A549 (cell line): ENCODE measurements at regions not wholly inside any gene's neighbourhood (a gene's known extent, or its start where the extent isn't known, plus 50 kb on each side); places are given as distances from the start of the nearest gene placed in this dataset.

ENCODE experiments used
- ATAC-seq, 2 experiments: fragments of 200-7000 bp in 1 of 2; fragments of >200 bp in 1 of 2; cut with Nextera tagmentation in 1 of 2; cut with Tn5 transposase in 1 of 2; 3 replicates each; pipeline versions ENCODE4 v1.8.0 to v1.9.1; 2018 to 2020; ENCODE audit warnings: mild to moderate bottlenecking in 1 of 2, moderate library complexity in 1 of 2
- CTCF ChIA-PET: fragments of 300-600 bp; sonication (Branson Sonifier 250); formaldehyde crosslinking; extraction: SDS; loops from one replicate; lab custom pipeline; 2021; ENCODE audit warnings: antibody characterized with exemption, inconsistent platforms; lab: Yijun Ruan, JAX
- POLR2A ChIA-PET: fragments of 350-600 bp; formaldehyde crosslinking; extraction: SDS; loops from one replicate; lab custom pipeline; 2021; ENCODE audit warnings: antibody characterized with exemption, inconsistent platforms; lab: Yijun Ruan, JAX
- DNase-seq, 2 experiments: peaks; one replicate each; pipeline versions ENCODE4 v3.0.0 to v3.0.0-alpha.2; 2011 to 2016; ENCODE audit warnings: low read depth in 1 of 2, low spot score in 1 of 2
- FAIRE-seq: peaks from 2 replicates; lab custom pipeline; 2011; peaks lifted over from hg19 to GRCh38; lab: Jason Lieb, UNC
- H3K27ac ChIP-seq, 2 experiments: fragments of >200 bp; sonication (Bioruptor Twin); formaldehyde crosslinking; 3 replicates each; pipeline ENCODE4 v1.5.1; 2016 to 2017
- H3K4me1 ChIP-seq: fragments of >200 bp; sonication (Bioruptor Twin); formaldehyde crosslinking; 3 replicates; pipeline ENCODE4 v1.6.1; 2016
- H3K4me2 ChIP-seq: fragments of >200 bp; sonication (Bioruptor Twin); formaldehyde crosslinking; 3 replicates; pipeline ENCODE4 v1.6.1; 2016
- H3K4me3 ChIP-seq: fragments of >200 bp; sonication (Bioruptor Twin); formaldehyde crosslinking; 3 replicates; pipeline ENCODE4 v1.5.1; 2016
- H3K9me3 ChIP-seq: fragments of >200 bp; sonication (Bioruptor Twin); formaldehyde crosslinking; 3 replicates; pipeline ENCODE4 v1.6.1; 2016
- ATOH8 ChIP-seq: fragments of 250-450 bp; sonication (Bioruptor Pico); IDR thresholded peaks from 2 replicates; pipeline ENCODE4 v1.5.0; 2020; ENCODE audit warnings: low read depth, mild to moderate bottlenecking, moderate library complexity
- BHLHE40 ChIP-seq: IDR thresholded peaks from 2 replicates; pipeline ENCODE4 v1.6.1; 2012; ENCODE audit warnings: low read depth, low read length, inconsistent platforms
- EHMT2 ChIP-seq: fragments of 200-600 bp; sonication (generic); IDR thresholded peaks from 2 replicates; pipeline ENCODE4 v1.6.1; 2016; ENCODE audit warnings: antibody characterized with exemption, low read depth, mild to moderate bottlenecking, moderate library complexity
- ELK1 ChIP-seq: fragments of 150-350 bp; IDR thresholded peaks from 2 replicates; pipeline ENCODE4 v1.6.1; 2014; ENCODE audit warnings: low read depth, mild to moderate bottlenecking, low read length
- FOSL2 ChIP-seq, 2 experiments: fragments of 450-650 bp in 1 of 2; fragments of >200 bp in 1 of 2; sonication (Bioruptor Twin) in 1 of 2; formaldehyde crosslinking; IDR thresholded peaks; 2 replicates each; pipeline versions ENCODE4 v1.5.0 to v1.6.1; 2016 to 2020; ENCODE audit warnings: mild to moderate bottlenecking in 1 of 2, moderate library complexity in 1 of 2
- FOXS1 ChIP-seq: fragments of 250-450 bp; sonication (Bioruptor Pico); IDR thresholded peaks from 2 replicates; pipeline ENCODE4 v1.5.0; 2020; ENCODE audit warnings: mild to moderate bottlenecking, moderate library complexity
- GATA3 ChIP-seq: IDR thresholded peaks from 2 replicates; pipeline ENCODE4 v1.6.1; 2012; ENCODE audit warnings: borderline replicate concordance
- HOXA7 ChIP-seq: fragments of 250-450 bp; sonication (Bioruptor Pico); IDR thresholded peaks from 2 replicates; pipeline ENCODE4 v1.5.0; 2020; ENCODE audit warnings: mild to moderate bottlenecking, moderate library complexity
- HOXB5 ChIP-seq: fragments of 250-450 bp; sonication (Bioruptor Pico); IDR thresholded peaks from 2 replicates; pipeline ENCODE4 v1.5.0; 2020; ENCODE audit warnings: mild to moderate bottlenecking, moderate library complexity
- JUNB ChIP-seq: fragments of >200 bp; sonication (Bioruptor Twin); formaldehyde crosslinking; IDR thresholded peaks from 2 replicates; pipeline ENCODE4 v1.6.1; 2016
- KDM1A ChIP-seq: fragments of 200-600 bp; sonication (generic); IDR thresholded peaks from 2 replicates; pipeline ENCODE4 v1.6.1; 2016; ENCODE audit warnings: low read depth, mild to moderate bottlenecking
- MAX ChIP-seq: IDR thresholded peaks from 2 replicates; pipeline ENCODE4 v1.6.1; 2012
- MAZ ChIP-seq: fragments of 150-350 bp; IDR thresholded peaks from 2 replicates; pipeline ENCODE4 v1.6.1; 2014; ENCODE audit warnings: antibody characterized with exemption, low read depth, low read length, borderline replicate concordance
- NFE2L2 ChIP-seq: fragments of 150-350 bp; conservative IDR thresholded peaks from 2 replicates; pipeline ENCODE4 v1.6.1; 2014; ENCODE audit warnings: low read length
- NR3C1 ChIP-seq: fragments of >200 bp; sonication (Bioruptor Twin); formaldehyde crosslinking; IDR thresholded peaks from 3 replicates; pipeline ENCODE4 v1.6.1; 2017
- PHF8 ChIP-seq: fragments of 200-600 bp; sonication (generic); IDR thresholded peaks from 2 replicates; pipeline ENCODE4 v1.6.1; 2016; ENCODE audit warnings: low read depth, mild to moderate bottlenecking, antibody characterized with exemption, moderate library complexity, borderline replicate concordance
- POLR2A ChIP-seq: IDR thresholded peaks from 2 replicates; pipeline ENCODE4 v1.6.1; 2012; ENCODE audit warnings: mild to moderate bottlenecking, low read length
- POLR2AphosphoS2 ChIP-seq: conservative IDR thresholded peaks from 2 replicates; pipeline ENCODE4 v1.6.1; 2012; ENCODE audit warnings: low read length, improper control_type of control experiment, inconsistent platforms
- SMC3 ChIP-seq: fragments of >200 bp; sonication (Bioruptor Twin); formaldehyde crosslinking; IDR thresholded peaks from 3 replicates; pipeline ENCODE4 v1.6.1; 2018; ENCODE audit warnings: inconsistent platforms
- SREBF2 ChIP-seq: fragments of 450-650 bp; IDR thresholded peaks from 2 replicates; pipeline ENCODE4 v1.6.1; 2014; ENCODE audit warnings: mild to moderate bottlenecking, moderate library complexity
- TFCP2L1 ChIP-seq: fragments of 250-450 bp; sonication (Bioruptor Pico); IDR thresholded peaks from 2 replicates; pipeline ENCODE4 v1.5.0; 2021; ENCODE audit warnings: mild to moderate bottlenecking
- TP53 ChIP-seq: fragments of 250-450 bp; sonication (Bioruptor Pico); IDR thresholded peaks from 2 replicates; pipeline ENCODE4 v1.5.0; 2021; ENCODE audit warnings: mild to moderate bottlenecking, moderate library complexity
- ZC3H11A ChIP-seq: fragments of 450-650 bp; IDR thresholded peaks from 2 replicates; pipeline ENCODE4 v1.6.1; 2014; ENCODE audit warnings: antibody characterized with exemption, mild to moderate bottlenecking
- ZFP36 ChIP-seq: fragments of 450-650 bp; IDR thresholded peaks from 2 replicates; pipeline ENCODE4 v1.6.1; 2014; ENCODE audit warnings: borderline replicate concordance; ENCODE audit not compliant: partially characterized antibody
- WGBS: methylation state at CpG from one replicate; pipeline ENCODE4 v1.1.6; 2017; ENCODE audit errors: missing lambda C conversion rate; 5-methylcytosine and 5-hydroxymethylcytosine counted together
- TF ChIP-seq, protein P1 (sequence below): IDR thresholded peaks from 2 replicates; pipeline ENCODE4 v1.6.1; 2012; ENCODE audit warnings: low read depth, borderline replicate concordance
- TF ChIP-seq, protein P2 (sequence below): fragments of >200 bp; sonication (Bioruptor Twin); formaldehyde crosslinking; IDR thresholded peaks from 2 replicates; pipeline ENCODE4 v1.6.1; 2016
- TF ChIP-seq, protein P3 (sequence below): fragments of 450-650 bp; IDR thresholded peaks from 2 replicates; pipeline ENCODE4 v1.6.1; 2014; ENCODE audit warnings: antibody characterized with exemption
- TF ChIP-seq, protein P4 (sequence below): fragments of 250-450 bp; sonication (Bioruptor Pico); IDR thresholded peaks from 2 replicates; pipeline ENCODE4 v1.5.0; 2021; ENCODE audit warnings: mild to moderate bottlenecking, moderate library complexity, borderline replicate concordance

GRCh38 chr5:114166081-114166480, 195.8 kb upstream of the KCNN2 start:
- Histone ChIP-seq H3K4me3 (no peak overlapping the region), H3K4me1 (no peaks in the 10 kb centered on the region), H3K4me2 (no peak overlapping the region), H3K9me3 (no peaks in the 10 kb centered on the region), H3K27ac (no peak overlapping the region)
- TF ChIP-seq PHF8 (no peak), BHLHE40 (no peak), HOXB5 (CRISPR knock-in tag) (no peak)
- ATAC-seq (no peak), DNase-seq (no peak), FAIRE-seq (no peak)
- ChIA-PET POLR2A (no interaction called here), CTCF (no interaction called here)
- WGBS, result 41% methylated on average over 5 of the region's 5 CpGs

DNA sequence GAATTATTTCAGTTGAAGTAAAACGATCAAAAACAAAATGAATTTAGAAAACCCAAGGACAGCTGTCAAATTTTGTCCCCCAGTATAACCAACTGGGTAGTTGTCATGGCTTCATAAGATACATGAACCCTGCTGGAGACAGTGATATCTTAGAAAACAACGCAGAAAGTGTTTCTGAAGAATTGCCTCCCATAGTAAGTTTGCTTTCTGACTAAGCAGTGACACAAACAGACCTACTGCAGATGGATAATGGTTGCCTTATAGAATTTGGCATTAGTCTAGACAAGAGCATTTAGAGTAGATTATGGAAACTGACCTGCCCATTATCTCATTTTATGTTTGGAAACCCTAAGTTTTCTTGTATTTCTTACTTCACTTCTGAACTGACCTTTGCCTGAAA, 187.7 kb upstream of the KCNN2 start:
- Histone ChIP-seq H3K4me1 (no peaks in the 10 kb centered on the region), H3K4me3 (no peak overlapping the region), H3K4me2 (no peak overlapping the region), H3K27ac (no peak overlapping the region), H3K9me3 (peaks cover 7% of the 10 kb centered on the region; the same call in 2 of the 3 replicates)
- ChIA-PET CTCF (no interaction called here), POLR2A (no interaction called here)
- no peak for ATAC-seq
- WGBS, result 13% methylated on average over 2 of the region's 2 CpGs
- no peak for TF ChIP-seq JUNB
- TF ChIP-seq SREBF2, result no peak
- TF ChIP-seq, protein P1, sequence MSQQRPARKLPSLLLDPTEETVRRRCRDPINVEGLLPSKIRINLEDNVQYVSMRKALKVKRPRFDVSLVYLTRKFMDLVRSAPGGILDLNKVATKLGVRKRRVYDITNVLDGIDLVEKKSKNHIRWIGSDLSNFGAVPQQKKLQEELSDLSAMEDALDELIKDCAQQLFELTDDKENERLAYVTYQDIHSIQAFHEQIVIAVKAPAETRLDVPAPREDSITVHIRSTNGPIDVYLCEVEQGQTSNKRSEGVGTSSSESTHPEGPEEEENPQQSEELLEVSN, result no peak
- TF ChIP-seq GATA3, result no peak
- TF ChIP-seq POLR2AphosphoS2, result no peak
- TF ChIP-seq ELK1, result no peak
- TF ChIP-seq, protein P2, sequence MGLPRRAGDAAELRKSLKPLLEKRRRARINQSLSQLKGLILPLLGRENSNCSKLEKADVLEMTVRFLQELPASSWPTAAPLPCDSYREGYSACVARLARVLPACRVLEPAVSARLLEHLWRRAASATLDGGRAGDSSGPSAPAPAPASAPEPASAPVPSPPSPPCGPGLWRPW, result no peak
- TF ChIP-seq, protein P3, sequence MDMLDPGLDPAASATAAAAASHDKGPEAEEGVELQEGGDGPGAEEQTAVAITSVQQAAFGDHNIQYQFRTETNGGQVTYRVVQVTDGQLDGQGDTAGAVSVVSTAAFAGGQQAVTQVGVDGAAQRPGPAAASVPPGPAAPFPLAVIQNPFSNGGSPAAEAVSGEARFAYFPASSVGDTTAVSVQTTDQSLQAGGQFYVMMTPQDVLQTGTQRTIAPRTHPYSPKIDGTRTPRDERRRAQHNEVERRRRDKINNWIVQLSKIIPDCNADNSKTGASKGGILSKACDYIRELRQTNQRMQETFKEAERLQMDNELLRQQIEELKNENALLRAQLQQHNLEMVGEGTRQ, result no peak
- no peak for TF ChIP-seq SMC3
- TF ChIP-seq POLR2A, result no peak
- TF ChIP-seq HOXA7, result no peak
- no peak for TF ChIP-seq ATOH8 (CRISPR knock-in tag)
- FAIRE-seq, result no peak
- DNase-seq, result no peak

DNA sequence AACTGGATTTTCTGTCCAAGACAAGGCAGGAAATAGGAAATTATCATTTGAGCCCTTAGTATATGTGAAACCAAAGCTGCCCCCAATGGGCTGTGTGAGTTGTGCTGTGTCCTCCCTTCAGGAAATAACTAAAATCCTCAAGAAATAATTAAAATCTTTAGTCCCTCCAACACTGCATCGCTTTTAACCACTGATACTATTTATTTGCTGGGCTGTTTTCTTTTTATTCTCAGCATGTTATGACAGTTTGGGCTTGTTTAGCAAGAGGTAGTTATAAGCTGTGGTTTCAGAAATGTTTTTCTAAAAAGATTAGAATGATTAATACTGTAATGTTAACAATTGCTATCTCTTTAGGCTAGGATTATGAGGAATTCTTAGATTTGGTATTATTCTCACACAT, 187.0 kb upstream of the KCNN2 start:
- DNase-seq (no peak), ATAC-seq (no peak), FAIRE-seq (no peak)
- 19% methylated on average over 1 of the region's 1 CpG for WGBS
- H3K27ac ChIP-seq, result no peak overlapping the region
- POLR2A ChIA-PET, result no interaction called here
- H3K4me1 ChIP-seq, result no peaks in the 10 kb centered on the region
- CTCF ChIA-PET, result no interaction called here
- no peak overlapping the region for H3K4me3 ChIP-seq
- H3K4me2 ChIP-seq, result no peak overlapping the region
- H3K9me3 ChIP-seq, result peaks cover 7% of the 10 kb centered on the region; the same call in 2 of the 3 replicates
- TF ChIP-seq NR3C1, result no peak
- TF ChIP-seq EHMT2, result no peak
- no peak for TF ChIP-seq GATA3
- no peak for TF ChIP-seq SREBF2
- no peak for TF ChIP-seq FOSL2 (IDR thresholded peaks at IDR 0.05)
- no peak for TF ChIP-seq FOSL2 (CRISPR knock-in tag; IDR thresholded peaks at IDR 0.05)
- TF ChIP-seq ELK1, result no peak
- TF ChIP-seq, protein P4, sequence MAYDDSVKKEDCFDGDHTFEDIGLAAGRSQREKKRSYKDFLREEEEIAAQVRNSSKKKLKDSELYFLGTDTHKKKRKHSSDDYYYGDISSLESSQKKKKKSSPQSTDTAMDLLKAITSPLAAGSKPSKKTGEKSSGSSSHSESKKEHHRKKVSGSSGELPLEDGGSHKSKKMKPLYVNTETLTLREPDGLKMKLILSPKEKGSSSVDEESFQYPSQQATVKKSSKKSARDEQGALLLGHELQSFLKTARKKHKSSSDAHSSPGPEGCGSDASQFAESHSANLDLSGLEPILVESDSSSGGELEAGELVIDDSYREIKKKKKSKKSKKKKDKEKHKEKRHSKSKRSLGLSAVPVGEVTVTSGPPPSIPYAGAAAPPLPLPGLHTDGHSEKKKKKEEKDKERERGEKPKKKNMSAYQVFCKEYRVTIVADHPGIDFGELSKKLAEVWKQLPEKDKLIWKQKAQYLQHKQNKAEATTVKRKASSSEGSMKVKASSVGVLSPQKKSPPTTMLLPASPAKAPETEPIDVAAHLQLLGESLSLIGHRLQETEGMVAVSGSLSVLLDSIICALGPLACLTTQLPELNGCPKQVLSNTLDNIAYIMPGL (CRISPR knock-in tag), result no peak
- TF ChIP-seq KDM1A, result no peak
- no peak for TF ChIP-seq MAX
- TF ChIP-seq HOXA7, result no peak
- TF ChIP-seq POLR2A, result no peak
- TF ChIP-seq TFCP2L1, result no peak
- no peak for TF ChIP-seq ZFP36
- TF ChIP-seq NFE2L2, result no peak
- no peak for TF ChIP-seq MAZ
- TF ChIP-seq, protein P2, result no peak
- no peak for TF ChIP-seq ZC3H11A
- no peak for TF ChIP-seq FOXS1 (CRISPR knock-in tag)
- no peak for TF ChIP-seq TP53
